SK-N-SH treated with all-trans-retinoic acid at 6 μM for 48 hours (cell line): ENCODE measurements at regions not wholly inside any gene's neighbourhood (a gene's known extent, or its start where the extent isn't known, plus 50 kb on each side); places are given as distances from the start of the nearest gene placed in this dataset.

Source experiments
- ATAC-seq: fragments of 200-7000 bp; cut with Tn5 transposase; 3 replicates; pipeline ENCODE4 v1.9.1; 2020; ENCODE audit warnings: mild to moderate bottlenecking, moderate library complexity
- ARNTL ChIP-seq: fragments of 450-650 bp; formaldehyde crosslinking; IDR thresholded peaks from 2 replicates; pipeline ENCODE4 v1.5.0; 2020; ENCODE audit warnings: low read depth, mild to moderate bottlenecking, moderate library complexity, borderline replicate concordance
- BACH2 ChIP-seq: fragments of 250-450 bp; sonication (Bioruptor Pico); IDR thresholded peaks from 2 replicates; pipeline ENCODE4 v1.9.0; 2021; ENCODE audit warnings: mild to moderate bottlenecking, borderline replicate concordance
- ESRRG ChIP-seq: fragments of 250-450 bp; sonication (Bioruptor Pico); IDR thresholded peaks from 2 replicates; pipeline ENCODE4 v1.6.1; 2021; ENCODE audit warnings: mild to moderate bottlenecking
- GLIS3 ChIP-seq: fragments of 250-450 bp; sonication (Bioruptor Pico); IDR thresholded peaks from 2 replicates; pipeline ENCODE4 v1.5.0; 2020; ENCODE audit warnings: mild to moderate bottlenecking, moderate library complexity
- OSR1 ChIP-seq: fragments of 250-450 bp; sonication (Bioruptor Pico); IDR thresholded peaks from 2 replicates; pipeline ENCODE4 v1.8.0; 2022; ENCODE audit warnings: moderate library complexity, mild to moderate bottlenecking, inconsistent platforms
- PPARA ChIP-seq: fragments of 250-450 bp; sonication (Bioruptor Pico); IDR thresholded peaks from 2 replicates; pipeline ENCODE4 v1.5.0; 2020; ENCODE audit warnings: mild to moderate bottlenecking, borderline replicate concordance
- RARB ChIP-seq: fragments of 250-450 bp; sonication (Bioruptor Pico); IDR thresholded peaks from 2 replicates; pipeline ENCODE4 v1.8.0; 2021; ENCODE audit warnings: mild to moderate bottlenecking, moderate library complexity
- SNAI2 ChIP-seq: fragments of 250-450 bp; sonication (Bioruptor Pico); IDR thresholded peaks from 2 replicates; pipeline ENCODE4 v1.5.0; 2020; ENCODE audit warnings: mild to moderate bottlenecking, moderate library complexity
- TCF4 ChIP-seq: fragments of 250-450 bp; sonication (Bioruptor Pico); IDR thresholded peaks from 2 replicates; pipeline ENCODE4 v1.8.0; 2021; ENCODE audit warnings: mild to moderate bottlenecking, moderate library complexity, borderline replicate concordance
- TOX ChIP-seq: fragments of 250-450 bp; sonication (Bioruptor Pico); IDR thresholded peaks from 2 replicates; pipeline ENCODE4 v1.8.0; 2021; ENCODE audit warnings: mild to moderate bottlenecking, moderate library complexity, borderline replicate concordance
- ZFP3 ChIP-seq: fragments of 250-450 bp; sonication (Bioruptor Pico); IDR thresholded peaks from 2 replicates; pipeline ENCODE4 v1.5.0; 2020; ENCODE audit warnings: mild to moderate bottlenecking, moderate library complexity
- ZFP30 ChIP-seq: fragments of 450-650 bp; formaldehyde crosslinking; IDR thresholded peaks from 2 replicates; pipeline ENCODE4 v1.5.0; 2022; ENCODE audit warnings: mild to moderate bottlenecking, moderate library complexity
- ZNF565 ChIP-seq: fragments of 450-650 bp; formaldehyde crosslinking; conservative IDR thresholded peaks from 2 replicates; pipeline ENCODE4 v1.5.0; 2020; ENCODE audit warnings: low read depth, mild to moderate bottlenecking, moderate library complexity
- ZNF8 ChIP-seq: fragments of 450-650 bp; formaldehyde crosslinking; IDR thresholded peaks from 2 replicates; pipeline ENCODE4 v1.5.0; 2020; ENCODE audit warnings: mild to moderate bottlenecking, moderate library complexity
- TF ChIP-seq, protein P1 (sequence below): fragments of 250-450 bp; sonication (Bioruptor Pico); IDR thresholded peaks from 2 replicates; pipeline ENCODE4 v1.8.0; 2020; ENCODE audit warnings: mild to moderate bottlenecking, moderate library complexity, borderline replicate concordance
- TF ChIP-seq, protein P2 (sequence below): fragments of 250-450 bp; sonication (Bioruptor Pico); IDR thresholded peaks from 2 replicates; pipeline ENCODE4 v1.5.1; 2020; ENCODE audit warnings: low read depth, mild to moderate bottlenecking, moderate library complexity
- TF ChIP-seq, protein P3 (sequence below): fragments of 250-450 bp; sonication (Bioruptor Pico); IDR thresholded peaks from 2 replicates; pipeline ENCODE4 v1.8.0; 2021; ENCODE audit warnings: low read depth, mild to moderate bottlenecking, moderate library complexity, borderline replicate concordance
- TF ChIP-seq, protein P4 (sequence below): fragments of 250-450 bp; sonication (Bioruptor Pico); IDR thresholded peaks from 2 replicates; pipeline ENCODE4 v1.5.1; 2021; ENCODE audit warnings: mild to moderate bottlenecking, moderate library complexity
- TF ChIP-seq, protein P5 (sequence below): fragments of 250-450 bp; sonication (Bioruptor Pico); IDR thresholded peaks from 2 replicates; pipeline ENCODE4 v1.5.0; 2020; ENCODE audit warnings: mild to moderate bottlenecking, moderate library complexity

DNA sequence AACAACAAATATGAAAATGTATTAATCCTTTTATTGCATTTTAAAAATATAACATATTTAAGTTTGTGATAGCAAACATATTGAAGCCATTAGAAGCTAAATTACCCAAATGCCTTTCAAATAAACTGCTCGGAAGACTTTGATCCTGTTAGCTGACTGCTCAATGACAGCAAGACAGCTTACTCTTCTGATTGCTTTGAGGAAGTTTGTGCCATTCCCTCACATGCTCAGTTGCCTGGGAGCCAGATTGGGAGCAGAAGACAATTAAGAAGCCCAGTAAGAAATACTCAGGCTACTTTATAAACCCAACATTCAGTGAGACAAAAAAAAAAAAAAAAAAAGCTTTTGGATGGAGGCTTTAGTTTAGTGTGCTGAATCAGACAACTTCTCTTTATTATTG, 407.1 kb upstream of the SOX11 start:
- TF ChIP-seq GLIS3 (CRISPR knock-in tag) = no peak
- no peak for TF ChIP-seq PPARA (CRISPR knock-in tag)
- TF ChIP-seq, protein P1, sequence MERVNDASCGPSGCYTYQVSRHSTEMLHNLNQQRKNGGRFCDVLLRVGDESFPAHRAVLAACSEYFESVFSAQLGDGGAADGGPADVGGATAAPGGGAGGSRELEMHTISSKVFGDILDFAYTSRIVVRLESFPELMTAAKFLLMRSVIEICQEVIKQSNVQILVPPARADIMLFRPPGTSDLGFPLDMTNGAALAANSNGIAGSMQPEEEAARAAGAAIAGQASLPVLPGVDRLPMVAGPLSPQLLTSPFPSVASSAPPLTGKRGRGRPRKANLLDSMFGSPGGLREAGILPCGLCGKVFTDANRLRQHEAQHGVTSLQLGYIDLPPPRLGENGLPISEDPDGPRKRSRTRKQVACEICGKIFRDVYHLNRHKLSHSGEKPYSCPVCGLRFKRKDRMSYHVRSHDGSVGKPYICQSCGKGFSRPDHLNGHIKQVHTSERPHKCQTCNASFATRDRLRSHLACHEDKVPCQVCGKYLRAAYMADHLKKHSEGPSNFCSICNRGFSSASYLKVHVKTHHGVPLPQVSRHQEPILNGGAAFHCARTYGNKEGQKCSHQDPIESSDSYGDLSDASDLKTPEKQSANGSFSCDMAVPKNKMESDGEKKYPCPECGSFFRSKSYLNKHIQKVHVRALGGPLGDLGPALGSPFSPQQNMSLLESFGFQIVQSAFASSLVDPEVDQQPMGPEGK (CRISPR knock-in tag) = no peak
- TF ChIP-seq TCF4 (CRISPR knock-in tag) = no peak
- TF ChIP-seq ZNF8 (CRISPR knock-in tag) = no peak
- TF ChIP-seq, protein P2, sequence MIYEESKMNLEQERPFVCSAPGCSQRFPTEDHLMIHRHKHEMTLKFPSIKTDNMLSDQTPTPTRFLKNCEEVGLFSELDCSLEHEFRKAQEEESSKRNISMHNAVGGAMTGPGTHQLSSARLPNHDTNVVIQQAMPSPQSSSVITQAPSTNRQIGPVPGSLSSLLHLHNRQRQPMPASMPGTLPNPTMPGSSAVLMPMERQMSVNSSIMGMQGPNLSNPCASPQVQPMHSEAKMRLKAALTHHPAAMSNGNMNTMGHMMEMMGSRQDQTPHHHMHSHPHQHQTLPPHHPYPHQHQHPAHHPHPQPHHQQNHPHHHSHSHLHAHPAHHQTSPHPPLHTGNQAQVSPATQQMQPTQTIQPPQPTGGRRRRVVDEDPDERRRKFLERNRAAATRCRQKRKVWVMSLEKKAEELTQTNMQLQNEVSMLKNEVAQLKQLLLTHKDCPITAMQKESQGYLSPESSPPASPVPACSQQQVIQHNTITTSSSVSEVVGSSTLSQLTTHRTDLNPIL (CRISPR knock-in tag) = no peak
- no peak for TF ChIP-seq ARNTL (CRISPR knock-in tag)
- no peak for TF ChIP-seq ZFP30 (CRISPR knock-in tag)
- no peak for TF ChIP-seq ZFP3 (CRISPR knock-in tag)
- TF ChIP-seq ZNF565 = no peak
- TF ChIP-seq BACH2 = no peak
- TF ChIP-seq, protein P3, sequence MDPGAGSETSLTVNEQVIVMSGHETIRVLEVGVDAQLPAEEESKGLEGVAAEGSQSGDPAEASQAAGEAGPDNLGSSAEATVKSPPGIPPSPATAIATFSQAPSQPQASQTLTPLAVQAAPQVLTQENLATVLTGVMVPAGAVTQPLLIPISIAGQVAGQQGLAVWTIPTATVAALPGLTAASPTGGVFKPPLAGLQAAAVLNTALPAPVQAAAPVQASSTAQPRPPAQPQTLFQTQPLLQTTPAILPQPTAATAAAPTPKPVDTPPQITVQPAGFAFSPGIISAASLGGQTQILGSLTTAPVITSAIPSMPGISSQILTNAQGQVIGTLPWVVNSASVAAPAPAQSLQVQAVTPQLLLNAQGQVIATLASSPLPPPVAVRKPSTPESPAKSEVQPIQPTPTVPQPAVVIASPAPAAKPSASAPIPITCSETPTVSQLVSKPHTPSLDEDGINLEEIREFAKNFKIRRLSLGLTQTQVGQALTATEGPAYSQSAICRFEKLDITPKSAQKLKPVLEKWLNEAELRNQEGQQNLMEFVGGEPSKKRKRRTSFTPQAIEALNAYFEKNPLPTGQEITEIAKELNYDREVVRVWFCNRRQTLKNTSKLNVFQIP = no peak
- TF ChIP-seq, all 23 proteins: peak for 0
- no peak for ATAC-seq

DNA sequence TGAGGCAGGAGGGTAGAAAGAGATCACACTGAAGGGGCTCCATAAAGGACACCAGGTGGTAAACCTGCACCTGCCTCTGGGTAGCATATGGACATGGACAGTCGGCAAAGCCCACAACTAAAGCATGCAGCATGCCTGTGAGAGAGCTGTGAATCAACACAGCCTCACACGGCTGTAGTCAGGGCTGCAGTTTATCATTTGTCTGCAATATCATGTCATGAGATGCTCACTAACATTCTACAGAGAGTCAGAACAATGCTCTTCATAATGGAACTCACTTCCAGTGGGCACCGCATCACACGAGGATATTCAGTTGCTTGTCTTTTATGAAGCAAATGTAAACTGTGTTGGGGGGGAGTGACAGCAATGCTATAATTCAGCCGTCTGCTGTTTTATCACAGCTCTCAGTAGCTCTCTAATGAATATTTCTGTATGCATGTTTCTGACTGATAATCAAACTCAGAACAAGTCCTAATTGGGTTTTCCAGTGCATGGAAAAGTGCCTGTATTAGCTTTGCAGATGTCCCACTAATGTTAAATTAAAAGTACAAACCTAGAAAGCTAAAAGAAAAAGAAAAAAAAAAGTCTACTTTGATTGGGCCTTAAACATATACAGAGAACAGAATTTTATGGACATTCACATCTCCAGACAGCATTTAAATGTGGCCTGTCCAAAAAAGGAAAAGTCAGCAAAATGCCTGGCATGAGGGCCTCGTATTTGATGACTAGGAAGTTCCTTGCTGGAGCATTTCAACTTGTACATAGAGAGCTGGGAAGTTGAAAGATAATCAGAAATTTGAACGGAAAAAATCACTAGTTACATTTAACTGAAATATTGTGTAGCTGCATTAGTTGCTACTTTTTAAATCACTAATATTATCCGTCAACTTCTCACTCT, 406.1 kb upstream of the SOX11 start:
- no peak for TF ChIP-seq ESRRG
- TF ChIP-seq, protein P4, sequence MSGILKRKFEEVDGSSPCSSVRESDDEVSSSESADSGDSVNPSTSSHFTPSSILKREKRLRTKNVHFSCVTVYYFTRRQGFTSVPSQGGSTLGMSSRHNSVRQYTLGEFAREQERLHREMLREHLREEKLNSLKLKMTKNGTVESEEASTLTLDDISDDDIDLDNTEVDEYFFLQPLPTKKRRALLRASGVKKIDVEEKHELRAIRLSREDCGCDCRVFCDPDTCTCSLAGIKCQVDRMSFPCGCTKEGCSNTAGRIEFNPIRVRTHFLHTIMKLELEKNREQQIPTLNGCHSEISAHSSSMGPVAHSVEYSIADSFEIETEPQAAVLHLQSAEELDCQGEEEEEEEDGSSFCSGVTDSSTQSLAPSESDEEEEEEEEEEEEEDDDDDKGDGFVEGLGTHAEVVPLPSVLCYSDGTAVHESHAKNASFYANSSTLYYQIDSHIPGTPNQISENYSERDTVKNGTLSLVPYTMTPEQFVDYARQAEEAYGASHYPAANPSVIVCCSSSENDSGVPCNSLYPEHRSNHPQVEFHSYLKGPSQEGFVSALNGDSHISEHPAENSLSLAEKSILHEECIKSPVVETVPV (CRISPR knock-in tag) = no peak
- no peak for TF ChIP-seq OSR1 (CRISPR knock-in tag)
- TF ChIP-seq GLIS3 (CRISPR knock-in tag) = no peak
- no peak for TF ChIP-seq TOX (CRISPR knock-in tag)
- TF ChIP-seq, all 23 proteins: peak for 0
- no peak for ATAC-seq

DNA sequence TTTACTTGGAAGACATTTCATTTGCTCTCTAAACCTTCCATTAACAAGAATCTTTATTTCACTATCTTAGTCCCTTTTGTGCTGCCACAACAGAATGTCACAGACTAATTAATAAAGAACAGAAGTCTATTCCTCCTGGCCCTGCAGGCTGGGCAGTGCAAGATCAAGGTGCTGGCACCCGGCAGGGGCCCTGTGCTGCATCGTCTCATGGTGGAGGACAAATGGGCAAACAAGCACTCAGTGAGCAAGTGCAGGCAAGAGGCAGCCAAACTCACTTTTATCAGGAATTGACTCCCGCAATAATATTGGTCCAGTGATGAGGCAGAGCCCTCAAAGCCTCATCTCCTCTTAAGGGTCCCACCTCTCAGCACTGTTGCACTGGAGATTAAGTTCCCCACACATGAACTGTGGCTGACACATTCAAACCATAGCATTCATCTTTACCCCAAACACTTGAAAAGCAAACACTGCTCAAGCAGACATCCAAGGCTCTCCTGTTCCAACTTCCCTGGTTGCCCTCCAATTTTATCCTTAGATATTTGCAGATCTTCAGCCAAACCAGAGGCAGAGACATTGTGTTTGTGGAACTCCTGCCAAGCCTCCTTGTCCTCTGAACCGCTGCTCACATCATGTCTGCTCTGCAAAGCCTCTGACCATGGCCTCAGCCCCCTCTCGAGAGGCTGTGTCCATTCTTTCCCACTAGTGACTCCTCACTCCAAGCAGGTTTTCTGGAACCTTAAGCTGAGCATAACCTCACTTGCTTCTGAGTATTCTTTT, 404.4 kb upstream of the SOX11 start:
- TF ChIP-seq, protein P3 = no peak
- TF ChIP-seq TCF4 (CRISPR knock-in tag) (no peak), OSR1 (CRISPR knock-in tag) (no peak), RARB (CRISPR knock-in tag) (no peak), SNAI2 (CRISPR knock-in tag) (no peak), BACH2 (no peak), ZNF8 (CRISPR knock-in tag) (no peak), ZNF565 (no peak)
- TF ChIP-seq, protein P4 (CRISPR knock-in tag) = no peak
- TF ChIP-seq, protein P5, sequence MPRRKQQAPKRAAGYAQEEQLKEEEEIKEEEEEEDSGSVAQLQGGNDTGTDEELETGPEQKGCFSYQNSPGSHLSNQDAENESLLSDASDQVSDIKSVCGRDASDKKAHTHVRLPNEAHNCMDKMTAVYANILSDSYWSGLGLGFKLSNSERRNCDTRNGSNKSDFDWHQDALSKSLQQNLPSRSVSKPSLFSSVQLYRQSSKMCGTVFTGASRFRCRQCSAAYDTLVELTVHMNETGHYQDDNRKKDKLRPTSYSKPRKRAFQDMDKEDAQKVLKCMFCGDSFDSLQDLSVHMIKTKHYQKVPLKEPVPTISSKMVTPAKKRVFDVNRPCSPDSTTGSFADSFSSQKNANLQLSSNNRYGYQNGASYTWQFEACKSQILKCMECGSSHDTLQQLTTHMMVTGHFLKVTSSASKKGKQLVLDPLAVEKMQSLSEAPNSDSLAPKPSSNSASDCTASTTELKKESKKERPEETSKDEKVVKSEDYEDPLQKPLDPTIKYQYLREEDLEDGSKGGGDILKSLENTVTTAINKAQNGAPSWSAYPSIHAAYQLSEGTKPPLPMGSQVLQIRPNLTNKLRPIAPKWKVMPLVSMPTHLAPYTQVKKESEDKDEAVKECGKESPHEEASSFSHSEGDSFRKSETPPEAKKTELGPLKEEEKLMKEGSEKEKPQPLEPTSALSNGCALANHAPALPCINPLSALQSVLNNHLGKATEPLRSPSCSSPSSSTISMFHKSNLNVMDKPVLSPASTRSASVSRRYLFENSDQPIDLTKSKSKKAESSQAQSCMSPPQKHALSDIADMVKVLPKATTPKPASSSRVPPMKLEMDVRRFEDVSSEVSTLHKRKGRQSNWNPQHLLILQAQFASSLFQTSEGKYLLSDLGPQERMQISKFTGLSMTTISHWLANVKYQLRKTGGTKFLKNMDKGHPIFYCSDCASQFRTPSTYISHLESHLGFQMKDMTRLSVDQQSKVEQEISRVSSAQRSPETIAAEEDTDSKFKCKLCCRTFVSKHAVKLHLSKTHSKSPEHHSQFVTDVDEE = no peak
- ATAC-seq = no peak
